ENCODE measurements at regions not wholly inside any gene's neighbourhood (a gene's known extent, or its start where the extent isn't known, plus 50 kb on each side); places are given as distances from the start of the nearest gene placed in this dataset.

DNA sequence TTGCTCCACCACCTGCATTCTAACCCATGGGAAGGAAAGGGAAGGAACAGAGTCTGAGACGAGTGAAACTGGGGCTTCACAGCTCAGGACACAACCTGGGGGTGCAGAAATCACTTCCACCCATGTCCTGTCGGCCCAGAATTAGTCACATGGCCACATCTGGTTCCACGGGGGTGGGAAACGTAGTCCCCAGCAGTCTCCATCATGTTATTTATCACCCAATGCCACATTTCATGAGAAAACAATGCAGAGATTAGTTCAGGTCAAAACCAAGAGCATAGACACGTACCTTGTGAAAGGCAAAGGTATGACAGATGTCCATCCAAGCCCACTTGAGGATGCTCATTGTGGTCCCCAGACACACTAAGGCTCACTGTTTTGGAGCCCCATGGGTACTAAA, 125.1 kb downstream of the MED10 start:
- Histone ChIP-seq H3K27me3 (ENCODE audit: control insufficient read depth, insufficient read depth, low read length) (no peaks in the 10 kb centered on the region), H4K20me1 (ENCODE audit: control insufficient read depth, extremely low read depth, insufficient read depth, low read length) (no peaks in the 10 kb centered on the region), H3K9ac (ENCODE audit: insufficient read depth, low read length) (no peak overlapping the region), H3K27ac (ENCODE audit: insufficient read depth, low read length) (no peak overlapping the region), H3K36me3 (ENCODE audit: control insufficient read depth, insufficient read depth, low read length) (no peaks in the 10 kb centered on the region), H3K4me1 (ENCODE audit: control insufficient read depth, extremely low read depth, insufficient read depth, low read length) (no peaks in the 10 kb centered on the region), H3K4me3 (replicated peaks in 1 of 4; ENCODE audit: control extremely low read depth in 1 of 4, insufficient read depth in 1 of 4, low read depth in 3 of 4, low read length in 4 of 4) (no peak overlapping the region), H3K9me3 (ENCODE audit: control insufficient read depth, insufficient read depth, low read depth, low read length) (no peaks in the 10 kb centered on the region), H3K4me2 (ENCODE audit: extremely low read depth, insufficient read depth, low read length) (no peak overlapping the region), H3K79me2 (ENCODE audit: control insufficient read depth, insufficient read depth, low read length) (no peaks in the 10 kb centered on the region), H2AFZ (ENCODE audit: low read length) (no peak overlapping the region)
- DNase-seq (ENCODE audit: low read depth in 2 of 2), result no peak
- TF ChIP-seq EZH2 (IDR thresholded peaks at IDR 0.05; ENCODE audit: low read length, missing control alignments), result no peak
- no peak for TF ChIP-seq CTCF (conservative IDR thresholded peaks at IDR 0.05 in 1 of 2, IDR thresholded peaks at IDR 0.05 in 1 of 2; ENCODE audit: low read depth in 1 of 2, low read length in 2 of 2)

DNA sequence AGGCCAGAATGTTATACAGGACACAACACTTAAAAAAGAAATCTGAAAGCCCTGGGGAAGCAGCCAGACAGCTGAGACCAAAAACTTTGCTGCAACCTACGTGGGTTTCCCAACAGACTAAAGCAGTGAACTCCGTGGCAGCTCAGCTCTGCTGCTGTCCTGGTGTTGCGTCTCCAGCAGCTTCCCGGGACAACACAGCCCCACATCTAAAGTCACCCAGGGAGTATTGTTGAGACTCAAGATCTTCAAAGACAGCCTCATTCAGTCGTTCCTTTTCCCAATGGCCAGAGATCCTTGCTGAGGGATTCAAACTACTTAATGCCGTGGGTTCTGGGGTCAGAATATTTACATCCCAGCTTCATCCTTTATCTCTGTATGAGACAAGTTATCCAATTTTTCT, 125.8 kb downstream of the MED10 start:
- no peaks in the 10 kb centered on the region for H3K4me1 ChIP-seq (ENCODE audit: control insufficient read depth, extremely low read depth, insufficient read depth, low read length)
- no peak overlapping the region for H3K4me3 ChIP-seq (replicated peaks in 1 of 4; ENCODE audit: control extremely low read depth in 1 of 4, insufficient read depth in 1 of 4, low read depth in 3 of 4, low read length in 4 of 4)
- H3K9ac ChIP-seq (ENCODE audit: insufficient read depth, low read length), result no peak overlapping the region
- no peak overlapping the region for H3K4me2 ChIP-seq (ENCODE audit: extremely low read depth, insufficient read depth, low read length)
- DNase-seq (ENCODE audit: low read depth in 2 of 2), result no peak
- no peak overlapping the region for H3K27ac ChIP-seq (ENCODE audit: insufficient read depth, low read length)
- H3K27me3 ChIP-seq (ENCODE audit: control insufficient read depth, insufficient read depth, low read length), result no peaks in the 10 kb centered on the region
- TF ChIP-seq CTCF (conservative IDR thresholded peaks at IDR 0.05 in 1 of 2, IDR thresholded peaks at IDR 0.05 in 1 of 2; ENCODE audit: low read depth in 1 of 2, low read length in 2 of 2), result no peak
- no peak for TF ChIP-seq EZH2 (IDR thresholded peaks at IDR 0.05; ENCODE audit: low read length, missing control alignments)
- H3K36me3 ChIP-seq (ENCODE audit: control insufficient read depth, insufficient read depth, low read length), result no peaks in the 10 kb centered on the region
- no peaks in the 10 kb centered on the region for H3K9me3 ChIP-seq (ENCODE audit: control insufficient read depth, insufficient read depth, low read depth, low read length)
- H4K20me1 ChIP-seq (ENCODE audit: control insufficient read depth, extremely low read depth, insufficient read depth, low read length), result no peaks in the 10 kb centered on the region
- no peaks in the 10 kb centered on the region for H3K79me2 ChIP-seq (ENCODE audit: control insufficient read depth, insufficient read depth, low read length)
- H2AFZ ChIP-seq (ENCODE audit: low read length), result no peak overlapping the region

GRCh38 chr5:6251565-6252102, 126.7 kb downstream of the MED10 start:
- no peaks in the 10 kb centered on the region for H4K20me1 ChIP-seq (ENCODE audit: control insufficient read depth, extremely low read depth, insufficient read depth, low read length)
- no peak overlapping the region for H3K4me2 ChIP-seq (ENCODE audit: extremely low read depth, insufficient read depth, low read length)
- no peak for DNase-seq (ENCODE audit: low read depth in 2 of 2)
- H3K4me1 ChIP-seq (ENCODE audit: control insufficient read depth, extremely low read depth, insufficient read depth, low read length), result no peaks in the 10 kb centered on the region
- H3K27me3 ChIP-seq (ENCODE audit: control insufficient read depth, insufficient read depth, low read length), result no peaks in the 10 kb centered on the region
- H2AFZ ChIP-seq (ENCODE audit: low read length), result no peak overlapping the region
- no peak for TF ChIP-seq EZH2 (IDR thresholded peaks at IDR 0.05; ENCODE audit: low read length, missing control alignments)
- no peak for TF ChIP-seq CTCF (conservative IDR thresholded peaks at IDR 0.05 in 1 of 2, IDR thresholded peaks at IDR 0.05 in 1 of 2; ENCODE audit: low read depth in 1 of 2, low read length in 2 of 2)
- no peak overlapping the region for H3K9ac ChIP-seq (ENCODE audit: insufficient read depth, low read length)
- no peak overlapping the region for H3K27ac ChIP-seq (ENCODE audit: insufficient read depth, low read length)
- H3K9me3 ChIP-seq (ENCODE audit: control insufficient read depth, insufficient read depth, low read depth, low read length), result no peaks in the 10 kb centered on the region
- no peaks in the 10 kb centered on the region for H3K79me2 ChIP-seq (ENCODE audit: control insufficient read depth, insufficient read depth, low read length)
- no peaks in the 10 kb centered on the region for H3K36me3 ChIP-seq (ENCODE audit: control insufficient read depth, insufficient read depth, low read length)
- no peak overlapping the region for H3K4me3 ChIP-seq (replicated peaks in 1 of 4; ENCODE audit: control extremely low read depth in 1 of 4, insufficient read depth in 1 of 4, low read depth in 3 of 4, low read length in 4 of 4)

Data from fibroblast of lung (primary cell).